ENCODE measurements at regions not wholly inside any gene's neighbourhood (a gene's known extent, or its start where the extent isn't known, plus 50 kb on each side); places are given as distances from the start of the nearest gene placed in this dataset.
"Not testable (repeated sequence)": the region's sequence is repeated elsewhere in the genome, so short reads cannot be mapped to it uniquely, and the experiment has no call there.

- H3K4me3 ChIP-seq (ENCODE audit: extremely low read depth in 1 of 4, insufficient read depth in 2 of 4, low read depth in 3 of 4, low read length in 4 of 4); H2AK5ac ChIP-seq (ENCODE audit: low read depth, low read length); H3K79me1 ChIP-seq (ENCODE audit: low read depth, low read length); H3K9ac ChIP-seq (replicated peaks in 1 of 4; ENCODE audit: extremely low read depth in 1 of 4, low read depth in 3 of 4, low read length in 3 of 4); H3K4me1 ChIP-seq (replicated peaks in 1 of 4; ENCODE audit: control insufficient read depth in 3 of 4, insufficient read depth in 4 of 4, low read length in 3 of 4); H4K91ac ChIP-seq (replicated peaks; ENCODE audit: insufficient read length, low read length); H4K8ac ChIP-seq (ENCODE audit: extremely low read depth, insufficient read depth, low read length); H3K27me3 ChIP-seq (replicated peaks in 1 of 4; ENCODE audit: control insufficient read depth in 3 of 4, extremely low read depth in 1 of 4, insufficient read depth in 3 of 4, low read length in 3 of 4); H2AFZ ChIP-seq (ENCODE audit: low read length); FAIRE-seq; H2BK15ac ChIP-seq (ENCODE audit: low read length); H3K14ac ChIP-seq (ENCODE audit: insufficient read length); H4K20me1 ChIP-seq (replicated peaks in 1 of 2; ENCODE audit: control insufficient read depth in 1 of 2, insufficient read depth in 2 of 2, low read length in 2 of 2); H3K4me2 ChIP-seq (ENCODE audit: insufficient read depth in 1 of 2, low read depth in 2 of 2, low read length in 2 of 2); H2BK120ac ChIP-seq (replicated peaks; ENCODE audit: low read depth, low read length); DNase-seq (ENCODE audit: low read depth in 1 of 2, low spot score in 2 of 2); H2BK5ac ChIP-seq (ENCODE audit: low read depth, low read length); H3K36me3 ChIP-seq (ENCODE audit: control insufficient read depth in 2 of 4, insufficient read depth in 4 of 4, low read length in 3 of 4); H2BK12ac ChIP-seq (ENCODE audit: low read depth, low read length); H3K79me2 ChIP-seq (ENCODE audit: control insufficient read depth in 1 of 2, insufficient read depth in 2 of 2, low read length in 2 of 2); H3K23ac ChIP-seq (ENCODE audit: insufficient read length); H3K27ac ChIP-seq (ENCODE audit: low read depth, low read length); H3K9me3 ChIP-seq (ENCODE audit: insufficient read depth in 2 of 2, low read depth in 1 of 2, low read length in 1 of 2); H3K4ac ChIP-seq (replicated peaks; ENCODE audit: insufficient read length, low read depth, low read length); H3K18ac ChIP-seq (ENCODE audit: extremely low read depth, low read length); H3K23me2 ChIP-seq (ENCODE audit: low read depth, low read length); H2BK20ac ChIP-seq (ENCODE audit: low read length); POLR2A ChIA-PET (ENCODE audit: partially characterized antibody); H4K5ac ChIP-seq (ENCODE audit: insufficient read length, low read depth, low read length); H3K56ac ChIP-seq (replicated peaks; ENCODE audit: insufficient read length, low read depth, low read length): not testable (repeated sequence)
- 91% methylated on average over 4 of the region's 7 CpGs; no CpG with 5 or more reads in 1 of the 2 experiments for WGBS, 2 experiments (ENCODE audit: extremely low coverage in 1 of 2, insufficient coverage in 1 of 2, insufficient read length in 1 of 2, insufficient replicate concordance in 2 of 2, low coverage in 1 of 2, low lambda C conversion rate in 2 of 2, missing lambda C conversion rate in 1 of 2)
- CTCF ChIA-PET (ENCODE audit: partially characterized antibody), result interaction anchor here (0.6 to 1.3 kb wide), 3 partner anchors 12 to 425 kb away, joined by 3 to 4 read pairs (median 3); no protein-coding TSS in a partner anchor
Measured at GRCh38 chr14:31918289-31918688, 158.8 kb upstream of the ARHGAP5 start.

All from H1 (cell line).